ENCODE measurements at regions not wholly inside any gene's neighbourhood (a gene's known extent, or its start where the extent isn't known, plus 50 kb on each side); places are given as distances from the start of the nearest gene placed in this dataset.

DNA sequence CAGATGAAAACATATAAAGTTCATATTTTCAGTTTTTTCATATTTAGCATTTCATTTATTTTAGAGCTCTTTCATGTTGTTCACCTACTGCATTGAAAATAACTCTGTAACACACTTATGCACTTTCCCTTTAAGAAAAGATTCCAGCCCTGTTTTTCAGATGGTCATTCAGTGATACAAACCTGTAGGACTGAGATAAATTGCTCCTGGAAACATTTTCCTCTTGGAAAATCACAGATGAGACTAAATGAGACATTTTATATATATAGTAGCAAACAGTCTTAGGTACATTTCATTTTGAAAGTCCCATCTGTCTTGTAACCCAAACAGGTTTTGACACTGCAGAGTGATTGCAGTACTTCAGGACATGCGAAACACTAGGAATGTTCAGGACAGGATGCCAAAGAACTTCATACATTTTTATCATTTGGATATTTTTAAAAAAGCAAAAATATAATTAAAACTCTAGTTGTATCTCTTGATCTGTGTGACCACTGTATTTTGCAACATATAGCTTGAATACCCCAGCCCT, 412.4 kb downstream of the MTX2 start:
- Histone ChIP-seq H3K27me3 (ENCODE audit: insufficient read depth, low read depth, severe bottlenecking) (no peaks in the 10 kb centered on the region), H3K27ac (no peak overlapping the region), H3K4me3 (ENCODE audit: low read depth, low read length) (no peak overlapping the region), H3K36me3 (no peaks in the 10 kb centered on the region), H3K9me3 (ENCODE audit: severe bottlenecking) (no peaks in the 10 kb centered on the region)
- no peak for DNase-seq
- TF ChIP-seq, protein P1, sequence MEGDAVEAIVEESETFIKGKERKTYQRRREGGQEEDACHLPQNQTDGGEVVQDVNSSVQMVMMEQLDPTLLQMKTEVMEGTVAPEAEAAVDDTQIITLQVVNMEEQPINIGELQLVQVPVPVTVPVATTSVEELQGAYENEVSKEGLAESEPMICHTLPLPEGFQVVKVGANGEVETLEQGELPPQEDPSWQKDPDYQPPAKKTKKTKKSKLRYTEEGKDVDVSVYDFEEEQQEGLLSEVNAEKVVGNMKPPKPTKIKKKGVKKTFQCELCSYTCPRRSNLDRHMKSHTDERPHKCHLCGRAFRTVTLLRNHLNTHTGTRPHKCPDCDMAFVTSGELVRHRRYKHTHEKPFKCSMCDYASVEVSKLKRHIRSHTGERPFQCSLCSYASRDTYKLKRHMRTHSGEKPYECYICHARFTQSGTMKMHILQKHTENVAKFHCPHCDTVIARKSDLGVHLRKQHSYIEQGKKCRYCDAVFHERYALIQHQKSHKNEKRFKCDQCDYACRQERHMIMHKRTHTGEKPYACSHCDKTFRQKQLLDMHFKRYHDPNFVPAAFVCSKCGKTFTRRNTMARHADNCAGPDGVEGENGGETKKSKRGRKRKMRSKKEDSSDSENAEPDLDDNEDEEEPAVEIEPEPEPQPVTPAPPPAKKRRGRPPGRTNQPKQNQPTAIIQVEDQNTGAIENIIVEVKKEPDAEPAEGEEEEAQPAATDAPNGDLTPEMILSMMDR (IDR thresholded peaks at IDR 0.05; ENCODE audit: low read depth, low read length): no peak

DNA sequence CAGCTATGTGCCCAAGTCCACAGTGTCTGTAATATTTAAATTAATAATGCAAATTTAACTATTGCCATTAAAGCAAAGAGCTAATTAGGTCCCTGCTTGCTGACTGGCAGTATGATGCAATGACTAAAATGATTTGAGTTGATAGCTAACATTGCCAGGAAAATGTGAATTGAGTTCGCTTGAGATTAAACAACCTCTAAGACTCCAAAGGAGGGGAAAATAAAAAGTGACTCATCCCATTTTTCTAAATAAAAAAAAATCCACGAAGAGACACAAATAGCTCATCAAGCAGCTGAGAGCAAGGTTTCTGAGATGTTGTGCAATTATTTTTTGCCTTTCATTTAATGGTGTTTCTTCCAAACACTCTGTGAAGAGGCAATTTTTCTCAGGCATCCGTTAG, 413.0 kb downstream of the MTX2 start:
- TF ChIP-seq, protein P1 (IDR thresholded peaks at IDR 0.05; ENCODE audit: low read depth, low read length): no peak
- no peaks in the 10 kb centered on the region for H3K27me3 ChIP-seq (ENCODE audit: insufficient read depth, low read depth, severe bottlenecking)
- H3K36me3 ChIP-seq: no peaks in the 10 kb centered on the region
- H3K4me3 ChIP-seq (ENCODE audit: low read depth, low read length): no peak overlapping the region
- no peak for DNase-seq
- no peak overlapping the region for H3K27ac ChIP-seq
- H3K9me3 ChIP-seq (ENCODE audit: severe bottlenecking): no peaks in the 10 kb centered on the region

DNA sequence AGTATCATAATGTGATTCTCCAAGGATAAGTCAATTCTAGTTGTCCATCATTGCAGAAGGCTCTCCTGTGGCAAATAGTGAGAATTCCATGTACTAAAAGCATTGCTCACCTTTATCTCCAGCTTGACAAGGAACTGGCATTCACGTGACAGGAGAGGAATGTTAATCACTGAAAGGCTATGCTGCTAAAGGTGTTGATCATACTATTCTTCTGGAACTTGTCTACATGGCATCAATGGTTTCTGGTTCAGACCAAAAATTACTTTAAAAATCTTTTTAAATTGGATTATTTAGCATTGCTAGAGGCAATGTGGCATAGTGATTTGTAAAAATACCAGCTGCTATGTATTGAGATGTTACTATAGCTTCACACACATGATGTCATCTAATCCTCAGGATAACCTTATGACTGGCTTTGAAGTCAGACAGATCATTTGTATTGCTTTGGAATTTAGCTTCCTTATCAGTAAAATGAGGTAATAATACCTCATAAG, 414.4 kb downstream of the MTX2 start:
- no peaks in the 10 kb centered on the region for H3K36me3 ChIP-seq
- no peak for DNase-seq
- H3K27ac ChIP-seq: no peak overlapping the region
- no peaks in the 10 kb centered on the region for H3K27me3 ChIP-seq (ENCODE audit: insufficient read depth, low read depth, severe bottlenecking)
- TF ChIP-seq, protein P1 (IDR thresholded peaks at IDR 0.05; ENCODE audit: low read depth, low read length): no peak
- H3K9me3 ChIP-seq (ENCODE audit: severe bottlenecking): no peaks in the 10 kb centered on the region
- no peak overlapping the region for H3K4me3 ChIP-seq (ENCODE audit: low read depth, low read length)

DNA sequence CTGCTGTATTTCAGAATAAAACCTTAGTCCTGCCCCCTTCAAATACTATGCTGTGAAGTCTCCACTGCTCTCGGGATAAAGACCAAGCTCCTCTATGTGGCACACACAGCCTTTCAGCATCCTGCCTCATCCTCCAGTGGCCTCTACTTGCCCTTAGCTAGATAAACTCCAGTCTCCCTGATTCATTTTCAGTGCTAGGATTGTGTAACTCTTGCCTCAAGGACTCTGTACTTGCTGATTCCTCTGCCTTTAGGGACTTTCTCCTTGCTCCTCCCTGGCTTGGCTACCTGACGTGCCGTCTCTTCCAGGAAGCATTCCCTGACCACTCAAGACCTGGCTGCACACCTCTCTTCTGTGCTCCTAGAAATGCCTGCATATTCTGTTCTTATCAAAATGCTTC, 416.7 kb downstream of the MTX2 start:
- Histone ChIP-seq H3K27me3 (ENCODE audit: insufficient read depth, low read depth, severe bottlenecking) (no peaks in the 10 kb centered on the region), H3K36me3 (no peaks in the 10 kb centered on the region), H3K27ac (no peak overlapping the region), H3K9me3 (ENCODE audit: severe bottlenecking) (no peaks in the 10 kb centered on the region), H3K4me3 (ENCODE audit: low read depth, low read length) (no peak overlapping the region)
- TF ChIP-seq, protein P1 (IDR thresholded peaks at IDR 0.05; ENCODE audit: low read depth, low read length): no peak
- no peak for DNase-seq

DNA sequence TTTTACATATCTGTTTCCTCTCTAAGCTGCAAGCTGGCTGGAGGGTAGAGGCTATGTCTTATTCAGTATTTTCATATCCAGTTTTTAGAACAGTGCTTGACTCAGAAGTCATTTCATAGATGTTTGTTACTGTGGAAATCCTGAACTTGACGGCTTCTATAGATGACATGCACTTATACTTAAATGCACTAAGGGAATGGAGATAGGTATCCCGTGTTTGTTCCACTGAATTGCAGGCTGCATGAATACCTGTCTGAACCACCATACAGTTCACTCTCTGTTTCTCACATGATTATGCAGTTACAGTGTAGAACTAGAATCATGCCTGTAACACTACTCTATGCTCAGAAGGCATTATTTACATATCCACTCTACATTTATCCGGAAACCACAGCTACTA, 417.1 kb downstream of the MTX2 start:
- Histone ChIP-seq H3K27ac (no peak overlapping the region), H3K27me3 (ENCODE audit: insufficient read depth, low read depth, severe bottlenecking) (no peaks in the 10 kb centered on the region), H3K9me3 (ENCODE audit: severe bottlenecking) (no peaks in the 10 kb centered on the region), H3K36me3 (no peaks in the 10 kb centered on the region), H3K4me3 (ENCODE audit: low read depth, low read length) (no peak overlapping the region)
- TF ChIP-seq, protein P1 (IDR thresholded peaks at IDR 0.05; ENCODE audit: low read depth, low read length): no peak
- no peak for DNase-seq

DNA sequence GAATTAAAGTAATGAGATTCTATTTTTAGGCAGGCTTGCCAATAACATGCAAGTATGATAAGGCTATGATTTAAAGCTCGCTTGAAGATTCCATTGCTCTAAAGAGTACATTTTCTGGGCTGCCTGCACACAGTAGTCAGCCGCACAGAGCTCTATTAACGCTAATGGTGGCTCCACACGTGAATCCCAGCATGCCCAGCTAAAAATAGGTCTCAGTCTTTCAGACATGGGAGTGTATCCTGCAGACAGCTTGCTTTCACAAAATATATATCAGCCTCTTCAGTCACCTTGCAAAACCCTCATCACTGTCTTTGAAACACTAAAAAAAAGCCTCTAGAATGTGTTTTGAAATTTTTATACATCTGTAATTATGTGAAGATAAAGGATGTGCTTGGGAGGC, 418.1 kb downstream of the MTX2 start:
- Histone ChIP-seq H3K36me3 (no peaks in the 10 kb centered on the region), H3K27ac (no peak overlapping the region), H3K9me3 (ENCODE audit: severe bottlenecking) (no peaks in the 10 kb centered on the region), H3K4me3 (ENCODE audit: low read depth, low read length) (no peak overlapping the region), H3K27me3 (ENCODE audit: insufficient read depth, low read depth, severe bottlenecking) (no peaks in the 10 kb centered on the region)
- DNase-seq: no peak
- TF ChIP-seq, protein P1 (IDR thresholded peaks at IDR 0.05; ENCODE audit: low read depth, low read length): no peak

Measured in WERI-Rb-1 (cell line).